ENCODE measurements at regions not wholly inside any gene's neighbourhood (a gene's known extent, or its start where the extent isn't known, plus 50 kb on each side); places are given as distances from the start of the nearest gene placed in this dataset.

DNA sequence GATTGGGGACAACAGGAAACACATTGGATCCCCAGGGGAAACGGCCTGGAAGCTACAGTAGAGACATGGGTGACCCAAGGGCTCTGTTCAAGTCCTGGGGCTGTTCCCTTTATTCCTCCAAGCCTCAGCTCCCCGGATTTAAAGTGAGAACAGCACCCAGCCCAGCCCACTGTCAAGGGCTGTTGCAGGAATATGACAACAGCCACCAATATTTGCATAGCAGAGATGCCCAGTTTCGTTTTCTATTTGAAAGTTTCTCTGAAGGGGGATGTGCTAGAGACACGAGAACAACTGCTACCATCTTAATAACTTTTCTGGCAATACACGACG is 81.1 kb upstream of the WNT7B start:
- TF ChIP-seq, protein P1, sequence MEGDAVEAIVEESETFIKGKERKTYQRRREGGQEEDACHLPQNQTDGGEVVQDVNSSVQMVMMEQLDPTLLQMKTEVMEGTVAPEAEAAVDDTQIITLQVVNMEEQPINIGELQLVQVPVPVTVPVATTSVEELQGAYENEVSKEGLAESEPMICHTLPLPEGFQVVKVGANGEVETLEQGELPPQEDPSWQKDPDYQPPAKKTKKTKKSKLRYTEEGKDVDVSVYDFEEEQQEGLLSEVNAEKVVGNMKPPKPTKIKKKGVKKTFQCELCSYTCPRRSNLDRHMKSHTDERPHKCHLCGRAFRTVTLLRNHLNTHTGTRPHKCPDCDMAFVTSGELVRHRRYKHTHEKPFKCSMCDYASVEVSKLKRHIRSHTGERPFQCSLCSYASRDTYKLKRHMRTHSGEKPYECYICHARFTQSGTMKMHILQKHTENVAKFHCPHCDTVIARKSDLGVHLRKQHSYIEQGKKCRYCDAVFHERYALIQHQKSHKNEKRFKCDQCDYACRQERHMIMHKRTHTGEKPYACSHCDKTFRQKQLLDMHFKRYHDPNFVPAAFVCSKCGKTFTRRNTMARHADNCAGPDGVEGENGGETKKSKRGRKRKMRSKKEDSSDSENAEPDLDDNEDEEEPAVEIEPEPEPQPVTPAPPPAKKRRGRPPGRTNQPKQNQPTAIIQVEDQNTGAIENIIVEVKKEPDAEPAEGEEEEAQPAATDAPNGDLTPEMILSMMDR (IDR thresholded peaks at IDR 0.05) = no peak
- TF ChIP-seq POLR2AphosphoS5 (IDR thresholded peaks at IDR 0.05; ENCODE audit: low read depth, low read length) (peak; percentile 20; the same call in 1 of the 2 replicates), EZH2phosphoT487 (IDR thresholded peaks at IDR 0.05; ENCODE audit: borderline replicate concordance, low read depth) (no peak), EP300 (IDR thresholded peaks at IDR 0.05; ENCODE audit: borderline replicate concordance in 1 of 2, low read depth in 1 of 2, low read length in 1 of 2) (no peak), YY1 (IDR thresholded peaks at IDR 0.05; ENCODE audit: low read depth) (no peak), NFIC (IDR thresholded peaks at IDR 0.05; ENCODE audit: borderline replicate concordance) (no peak), GABPA (IDR thresholded peaks at IDR 0.05; ENCODE audit: low read depth) (no peak), FOXJ3 (CRISPR knock-in tag; IDR thresholded peaks at IDR 0.05) (no peak)
- TF ChIP-seq, protein P2, sequence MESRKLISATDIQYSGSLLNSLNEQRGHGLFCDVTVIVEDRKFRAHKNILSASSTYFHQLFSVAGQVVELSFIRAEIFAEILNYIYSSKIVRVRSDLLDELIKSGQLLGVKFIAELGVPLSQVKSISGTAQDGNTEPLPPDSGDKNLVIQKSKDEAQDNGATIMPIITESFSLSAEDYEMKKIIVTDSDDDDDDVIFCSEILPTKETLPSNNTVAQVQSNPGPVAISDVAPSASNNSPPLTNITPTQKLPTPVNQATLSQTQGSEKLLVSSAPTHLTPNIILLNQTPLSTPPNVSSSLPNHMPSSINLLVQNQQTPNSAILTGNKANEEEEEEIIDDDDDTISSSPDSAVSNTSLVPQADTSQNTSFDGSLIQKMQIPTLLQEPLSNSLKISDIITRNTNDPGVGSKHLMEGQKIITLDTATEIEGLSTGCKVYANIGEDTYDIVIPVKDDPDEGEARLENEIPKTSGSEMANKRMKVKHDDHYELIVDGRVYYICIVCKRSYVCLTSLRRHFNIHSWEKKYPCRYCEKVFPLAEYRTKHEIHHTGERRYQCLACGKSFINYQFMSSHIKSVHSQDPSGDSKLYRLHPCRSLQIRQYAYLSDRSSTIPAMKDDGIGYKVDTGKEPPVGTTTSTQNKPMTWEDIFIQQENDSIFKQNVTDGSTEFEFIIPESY (IDR thresholded peaks at IDR 0.05; ENCODE audit: borderline replicate concordance, low read depth) = no peak
- TF ChIP-seq, protein P3, sequence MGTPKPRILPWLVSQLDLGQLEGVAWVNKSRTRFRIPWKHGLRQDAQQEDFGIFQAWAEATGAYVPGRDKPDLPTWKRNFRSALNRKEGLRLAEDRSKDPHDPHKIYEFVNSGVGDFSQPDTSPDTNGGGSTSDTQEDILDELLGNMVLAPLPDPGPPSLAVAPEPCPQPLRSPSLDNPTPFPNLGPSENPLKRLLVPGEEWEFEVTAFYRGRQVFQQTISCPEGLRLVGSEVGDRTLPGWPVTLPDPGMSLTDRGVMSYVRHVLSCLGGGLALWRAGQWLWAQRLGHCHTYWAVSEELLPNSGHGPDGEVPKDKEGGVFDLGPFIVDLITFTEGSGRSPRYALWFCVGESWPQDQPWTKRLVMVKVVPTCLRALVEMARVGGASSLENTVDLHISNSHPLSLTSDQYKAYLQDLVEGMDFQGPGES (IDR thresholded peaks at IDR 0.05; ENCODE audit: low read depth, low read length) = no peak
- TF ChIP-seq, protein P4, sequence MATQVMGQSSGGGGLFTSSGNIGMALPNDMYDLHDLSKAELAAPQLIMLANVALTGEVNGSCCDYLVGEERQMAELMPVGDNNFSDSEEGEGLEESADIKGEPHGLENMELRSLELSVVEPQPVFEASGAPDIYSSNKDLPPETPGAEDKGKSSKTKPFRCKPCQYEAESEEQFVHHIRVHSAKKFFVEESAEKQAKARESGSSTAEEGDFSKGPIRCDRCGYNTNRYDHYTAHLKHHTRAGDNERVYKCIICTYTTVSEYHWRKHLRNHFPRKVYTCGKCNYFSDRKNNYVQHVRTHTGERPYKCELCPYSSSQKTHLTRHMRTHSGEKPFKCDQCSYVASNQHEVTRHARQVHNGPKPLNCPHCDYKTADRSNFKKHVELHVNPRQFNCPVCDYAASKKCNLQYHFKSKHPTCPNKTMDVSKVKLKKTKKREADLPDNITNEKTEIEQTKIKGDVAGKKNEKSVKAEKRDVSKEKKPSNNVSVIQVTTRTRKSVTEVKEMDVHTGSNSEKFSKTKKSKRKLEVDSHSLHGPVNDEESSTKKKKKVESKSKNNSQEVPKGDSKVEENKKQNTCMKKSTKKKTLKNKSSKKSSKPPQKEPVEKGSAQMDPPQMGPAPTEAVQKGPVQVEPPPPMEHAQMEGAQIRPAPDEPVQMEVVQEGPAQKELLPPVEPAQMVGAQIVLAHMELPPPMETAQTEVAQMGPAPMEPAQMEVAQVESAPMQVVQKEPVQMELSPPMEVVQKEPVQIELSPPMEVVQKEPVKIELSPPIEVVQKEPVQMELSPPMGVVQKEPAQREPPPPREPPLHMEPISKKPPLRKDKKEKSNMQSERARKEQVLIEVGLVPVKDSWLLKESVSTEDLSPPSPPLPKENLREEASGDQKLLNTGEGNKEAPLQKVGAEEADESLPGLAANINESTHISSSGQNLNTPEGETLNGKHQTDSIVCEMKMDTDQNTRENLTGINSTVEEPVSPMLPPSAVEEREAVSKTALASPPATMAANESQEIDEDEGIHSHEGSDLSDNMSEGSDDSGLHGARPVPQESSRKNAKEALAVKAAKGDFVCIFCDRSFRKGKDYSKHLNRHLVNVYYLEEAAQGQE (IDR thresholded peaks at IDR 0.05; ENCODE audit: low read depth, low read length) = no peak
